OCI-LY1 (cell line): ENCODE measurements at regions not wholly inside any gene's neighbourhood (a gene's known extent, or its start where the extent isn't known, plus 50 kb on each side); places are given as distances from the start of the nearest gene placed in this dataset.

ENCODE experiments used
- CTCF ChIP-seq: fragments of 200-600 bp; sonication (generic), shearing (Covaris generic); IDR thresholded peaks from 2 replicates; pipeline ENCODE4 v1.5.1; 2017; ENCODE audit warnings: mild to moderate bottlenecking, antibody characterized with exemption, low read length, moderate library complexity, mixed read lengths
- EZH2 ChIP-seq: fragments of 200-600 bp; sonication (generic), shearing (Covaris generic); IDR thresholded peaks from 2 replicates; pipeline ENCODE4 v1.8.0; 2017; ENCODE audit warnings: borderline replicate concordance, mixed run types, mild to moderate bottlenecking, antibody characterized with exemption, low read length, moderate library complexity, mixed read lengths

GRCh38 chr15:38147246-38147645 is 105.4 kb upstream of the SPRED1 start:
- TF ChIP-seq EZH2 (no peak), CTCF (no peak)
